Epithelial cell of esophagus (primary cell): ENCODE measurements at regions not wholly inside any gene's neighbourhood (a gene's known extent, or its start where the extent isn't known, plus 50 kb on each side); places are given as distances from the start of the nearest gene placed in this dataset.

Source experiments
- DNase-seq: peaks from one replicate; pipeline ENCODE4 v3.0.0; 2010; ENCODE audit warnings: low read depth
- H3K4me3 ChIP-seq: 2 replicates; pipeline ENCODE4 v1.5.1; 2011; ENCODE audit warnings: mild to moderate bottlenecking, low read length, control low read depth
- CTCF ChIP-seq: IDR thresholded peaks from 2 replicates; pipeline ENCODE4 v1.5.1; 2011; ENCODE audit warnings: low read depth, mild to moderate bottlenecking, low read length, control low read depth, inconsistent platforms; ENCODE audit not compliant: insufficient read depth; ENCODE audit errors: missing control alignments

GRCh38 chr3:64359735-64360134 is 134.5 kb upstream of the PRICKLE2 start:
- TF ChIP-seq CTCF: no peak
- no peak overlapping the region for H3K4me3 ChIP-seq
- DNase-seq: no peak

- TF ChIP-seq CTCF: no peak
- H3K4me3 ChIP-seq: no peak overlapping the region
- no peak for DNase-seq
Measured at GRCh38 chr3:64358853-64359252, 133.6 kb upstream of the PRICKLE2 start.

- H3K4me3 ChIP-seq: no peak overlapping the region
- TF ChIP-seq CTCF: no peak
- no peak for DNase-seq
Measured at GRCh38 chr3:64358176-64358575, 132.9 kb upstream of the PRICKLE2 start.

GRCh38 chr3:64357481-64357880 is 132.2 kb upstream of the PRICKLE2 start:
- DNase-seq: no peak
- no peak for TF ChIP-seq CTCF

GRCh38 chr3:64355401-64355807 is 130.1 kb upstream of the PRICKLE2 start:
- peak; percentile 56 for DNase-seq
- H3K4me3 ChIP-seq: no peak overlapping the region
- no peak for TF ChIP-seq CTCF

More at GRCh38 chr3:64357481-64357880, 132.2 kb upstream of the PRICKLE2 start:
- no peak overlapping the region for H3K4me3 ChIP-seq

GRCh38 chr3:64354956-64355355 is 129.7 kb upstream of the PRICKLE2 start:
- no peak overlapping the region for H3K4me3 ChIP-seq

More at GRCh38 chr3:64354956-64355355, 129.7 kb upstream of the PRICKLE2 start:
- no peak for DNase-seq
- no peak for TF ChIP-seq CTCF
